ENCODE measurements at regions not wholly inside any gene's neighbourhood (a gene's known extent, or its start where the extent isn't known, plus 50 kb on each side); places are given as distances from the start of the nearest gene placed in this dataset.
"Not testable (repeated sequence)": the region's sequence is repeated elsewhere in the genome, so short reads cannot be mapped to it uniquely, and the experiment has no call there.

DNA sequence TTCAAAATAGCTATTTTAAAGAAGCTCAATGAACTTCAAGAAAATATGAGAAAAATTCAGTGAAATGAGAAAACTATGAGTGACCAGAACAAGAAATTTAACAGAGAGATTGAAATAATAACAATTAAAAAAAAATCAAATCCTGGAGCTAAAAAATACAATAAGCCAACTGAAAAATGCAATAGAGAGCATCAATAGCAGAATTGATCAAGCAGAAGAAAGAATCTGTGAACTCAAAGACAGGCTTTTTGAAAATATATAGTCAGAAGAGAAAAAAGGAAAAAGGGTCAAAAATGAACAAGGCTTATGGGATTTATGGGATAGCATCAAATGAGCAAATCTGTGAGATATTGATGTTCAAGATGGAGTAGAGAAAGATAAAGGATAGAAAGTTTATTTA, 133.0 kb downstream of the OTUD1 start:
- Mint-ChIP-seq H3K9me3 (peaks cover 31% of the 10 kb centered on the region), H3K36me3 (ENCODE audit: low read depth) (peaks cover 4% of the 10 kb centered on the region), H3K27me3 (peaks cover 2% of the 10 kb centered on the region), H3K27ac (no peak overlapping the region), H3K4me1 (ENCODE audit: low read depth) (no peaks in the 10 kb centered on the region), H3K4me3 (no peak overlapping the region)
- intact Hi-C loops (cut with micrococcal nuclease), result loop anchor here (10.0 kb wide), 1 partner anchor 63 kb away; no protein-coding TSS in a partner anchor

DNA sequence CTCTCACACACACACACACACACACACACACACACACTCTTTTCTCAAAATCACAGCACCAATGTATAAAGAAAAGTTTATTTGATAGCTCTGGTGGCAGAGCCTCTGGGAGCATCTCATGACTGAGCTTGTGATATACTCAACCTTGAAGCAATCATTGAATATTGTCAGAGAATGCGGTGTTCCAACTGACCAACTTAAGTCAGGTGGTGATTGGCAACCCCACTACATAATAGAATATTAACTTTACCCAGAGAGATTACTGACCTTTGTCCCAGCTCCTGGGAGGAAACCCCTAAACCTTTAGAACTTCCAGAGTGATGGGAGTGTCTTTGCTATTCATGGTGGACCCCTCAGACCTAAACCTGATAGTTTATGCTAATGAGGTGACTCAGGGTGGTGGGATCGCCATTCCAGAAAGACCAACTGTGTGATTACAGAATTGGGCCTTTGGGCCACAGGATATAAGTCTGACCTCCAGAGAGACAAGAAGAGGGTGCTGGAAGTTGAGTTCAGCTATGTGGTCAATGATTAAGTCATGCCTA, 143.1 kb downstream of the OTUD1 start:
- Mint-ChIP-seq H3K4me3 (no peak overlapping the region), H3K27me3 (peaks cover 1% of the 10 kb centered on the region), H3K27ac (no peak overlapping the region), H3K36me3 (ENCODE audit: low read depth) (no peaks in the 10 kb centered on the region), H3K9me3 (no peaks in the 10 kb centered on the region), H3K4me1 (ENCODE audit: low read depth) (no peaks in the 10 kb centered on the region)
- intact Hi-C loops (cut with micrococcal nuclease), result no loop called here

DNA sequence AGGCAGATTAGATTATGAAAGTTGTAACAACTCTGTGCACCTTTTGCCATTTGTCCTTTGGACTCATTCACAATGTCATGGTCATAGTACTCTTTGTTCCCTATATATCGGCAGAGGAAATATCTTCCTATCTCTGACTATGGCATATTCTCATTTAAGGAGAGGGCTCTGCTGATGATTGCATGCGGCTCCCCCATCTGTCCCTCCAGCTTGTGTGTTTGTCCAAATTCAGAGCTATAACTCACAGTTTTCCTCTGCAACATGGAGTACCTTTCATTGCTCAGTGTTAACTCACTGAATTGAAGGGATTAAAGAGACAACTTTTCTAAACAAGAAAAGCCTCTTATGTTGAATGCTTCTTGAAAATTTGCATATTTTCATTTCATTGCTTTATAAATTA, 145.5 kb downstream of the OTUD1 start:
- peaks cover 1% of the 10 kb centered on the region for H3K27me3 Mint-ChIP-seq

DNA sequence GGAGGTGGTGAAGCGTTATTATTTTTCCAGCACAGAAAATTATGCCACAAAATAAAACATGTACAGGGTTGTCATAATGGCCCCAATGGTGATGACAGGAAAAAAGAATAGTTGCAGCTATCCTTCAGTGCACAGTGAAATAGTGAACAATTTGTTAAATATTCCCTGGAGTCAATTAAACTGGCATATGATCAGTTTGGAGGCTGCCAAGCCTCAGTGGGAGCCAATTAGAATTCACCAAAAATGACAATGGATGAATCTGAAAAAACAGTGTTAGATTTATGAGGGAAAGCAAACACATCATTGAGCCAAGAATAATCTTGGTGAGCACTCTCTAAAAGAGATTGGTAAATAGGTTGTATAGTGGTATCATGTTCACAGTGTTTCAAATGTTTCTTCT, 146.3 kb downstream of the OTUD1 start:
- Mint-ChIP-seq H3K4me3 (no peak overlapping the region), H3K4me1 (ENCODE audit: low read depth) (no peaks in the 10 kb centered on the region), H3K27me3 (peaks cover 1% of the 10 kb centered on the region), H3K9me3 (no peaks in the 10 kb centered on the region), H3K36me3 (ENCODE audit: low read depth) (no peaks in the 10 kb centered on the region), H3K27ac (no peak overlapping the region)
- intact Hi-C loops (cut with micrococcal nuclease), result no loop called here

More for the DNA sequence above, 145.5 kb downstream of the OTUD1 start:
- Mint-ChIP-seq H3K36me3 (ENCODE audit: low read depth) (no peaks in the 10 kb centered on the region), H3K4me3 (no peak overlapping the region), H3K4me1 (ENCODE audit: low read depth) (no peaks in the 10 kb centered on the region), H3K27ac (no peak overlapping the region), H3K9me3 (no peaks in the 10 kb centered on the region)
- intact Hi-C loops (cut with micrococcal nuclease), result no loop called here

DNA sequence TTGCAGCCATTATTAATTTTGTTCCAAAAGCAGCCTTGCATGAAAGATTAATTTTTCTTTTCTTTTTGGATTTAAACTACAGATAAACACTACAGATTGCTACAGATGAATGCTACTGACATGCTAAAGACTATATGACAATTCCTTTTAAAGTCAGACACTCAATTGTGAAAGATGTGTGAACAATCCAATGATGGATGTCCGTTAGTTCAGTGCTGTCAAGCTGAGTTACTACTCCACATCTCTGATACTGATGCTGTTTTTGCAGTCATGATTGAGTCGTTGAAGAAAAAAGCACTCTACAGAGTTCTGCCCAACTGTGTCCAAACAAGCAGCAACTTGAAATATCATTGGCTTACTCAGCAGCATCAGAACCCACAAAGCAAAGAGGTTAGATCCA, 146.8 kb downstream of the OTUD1 start:
- H3K9me3 Mint-ChIP-seq, result no peaks in the 10 kb centered on the region
- H3K27me3 Mint-ChIP-seq, result peaks cover 1% of the 10 kb centered on the region
- H3K4me1 Mint-ChIP-seq (ENCODE audit: low read depth), result no peaks in the 10 kb centered on the region
- intact Hi-C loops (cut with micrococcal nuclease), result no loop called here
- H3K4me3 Mint-ChIP-seq, result no peak overlapping the region
- H3K36me3 Mint-ChIP-seq (ENCODE audit: low read depth), result no peaks in the 10 kb centered on the region
- no peak overlapping the region for H3K27ac Mint-ChIP-seq

DNA sequence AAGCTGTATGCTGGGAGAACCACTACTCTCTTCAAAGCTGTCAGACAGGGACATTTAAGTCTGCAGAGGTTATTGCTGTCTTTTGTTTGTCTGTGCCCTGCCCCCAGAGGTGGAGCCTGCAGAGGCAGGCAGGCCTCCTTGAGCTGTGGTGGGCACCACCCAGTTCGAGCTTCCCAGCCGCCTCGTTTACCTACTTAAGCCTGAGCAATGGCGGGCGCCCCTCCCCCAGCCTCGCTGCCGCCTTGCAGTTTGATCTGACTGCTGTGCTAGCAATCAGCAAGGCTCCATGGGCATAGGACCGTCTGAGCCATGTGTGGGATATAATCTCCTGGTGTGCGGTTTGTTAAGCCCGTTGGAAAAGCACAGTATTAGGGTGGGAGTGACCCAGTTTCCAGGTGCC, 156.4 kb downstream of the OTUD1 start:
- H3K4me1 Mint-ChIP-seq (ENCODE audit: low read depth); intact Hi-C loops (cut with micrococcal nuclease); H3K36me3 Mint-ChIP-seq (ENCODE audit: low read depth); H3K27ac Mint-ChIP-seq; H3K27me3 Mint-ChIP-seq; H3K4me3 Mint-ChIP-seq: not testable (repeated sequence)
- H3K9me3 Mint-ChIP-seq, result peaks cover 59% of the 10 kb centered on the region

DNA sequence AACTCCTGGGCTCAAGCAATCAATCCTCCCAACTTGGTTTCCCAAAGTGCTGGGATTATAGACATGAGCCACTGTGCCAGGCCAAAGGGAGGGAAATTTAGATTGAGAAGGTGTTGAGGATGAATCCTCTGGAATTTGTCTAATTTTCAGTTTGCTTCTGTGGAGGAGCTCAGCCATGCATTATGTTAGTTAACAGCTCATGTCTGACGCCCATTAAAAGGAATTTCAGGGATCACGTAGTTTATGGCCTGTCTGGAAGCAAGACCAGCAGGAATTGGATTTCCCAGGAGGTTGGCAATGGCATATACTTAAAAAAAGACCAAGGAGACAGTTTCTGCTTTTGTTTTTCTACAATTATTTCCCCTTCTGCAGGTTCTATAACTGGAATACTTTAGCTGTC, 165.7 kb downstream of the OTUD1 start:
- no peaks in the 10 kb centered on the region for H3K4me1 Mint-ChIP-seq (ENCODE audit: low read depth)

DNA sequence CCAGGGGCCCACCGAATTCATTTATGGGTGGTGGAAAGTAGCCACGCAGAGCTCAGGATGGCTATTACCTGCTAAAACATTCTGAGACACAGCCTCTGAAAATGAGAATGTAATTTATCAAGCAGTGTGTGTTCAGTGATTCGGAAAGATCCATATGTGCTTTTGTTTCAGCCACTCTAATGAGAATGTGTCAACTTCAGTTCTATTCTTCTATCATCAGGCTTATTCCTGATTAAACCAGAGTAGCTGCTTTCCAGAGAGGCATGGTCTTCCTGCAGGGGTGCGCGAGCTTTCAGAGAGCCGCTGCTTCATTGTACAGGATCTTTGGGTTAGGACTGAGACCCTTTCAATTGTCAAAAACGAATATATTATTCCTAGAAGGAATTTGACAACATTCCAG, 167.6 kb downstream of the OTUD1 start:
- no peak overlapping the region for H3K4me3 Mint-ChIP-seq
- H3K9me3 Mint-ChIP-seq, result no peaks in the 10 kb centered on the region
- intact Hi-C loops (cut with micrococcal nuclease), result no loop called here
- H3K36me3 Mint-ChIP-seq (ENCODE audit: low read depth), result no peaks in the 10 kb centered on the region
- H3K4me1 Mint-ChIP-seq (ENCODE audit: low read depth), result no peaks in the 10 kb centered on the region
- H3K27ac Mint-ChIP-seq, result no peak overlapping the region
- H3K27me3 Mint-ChIP-seq, result no peaks in the 10 kb centered on the region

More for the DNA sequence above, 165.7 kb downstream of the OTUD1 start:
- Mint-ChIP-seq H3K9me3 (no peaks in the 10 kb centered on the region), H3K4me3 (no peak overlapping the region), H3K27me3 (no peaks in the 10 kb centered on the region), H3K36me3 (ENCODE audit: low read depth) (no peaks in the 10 kb centered on the region), H3K27ac (no peak overlapping the region)
- intact Hi-C loops (cut with micrococcal nuclease), result no loop called here

DNA sequence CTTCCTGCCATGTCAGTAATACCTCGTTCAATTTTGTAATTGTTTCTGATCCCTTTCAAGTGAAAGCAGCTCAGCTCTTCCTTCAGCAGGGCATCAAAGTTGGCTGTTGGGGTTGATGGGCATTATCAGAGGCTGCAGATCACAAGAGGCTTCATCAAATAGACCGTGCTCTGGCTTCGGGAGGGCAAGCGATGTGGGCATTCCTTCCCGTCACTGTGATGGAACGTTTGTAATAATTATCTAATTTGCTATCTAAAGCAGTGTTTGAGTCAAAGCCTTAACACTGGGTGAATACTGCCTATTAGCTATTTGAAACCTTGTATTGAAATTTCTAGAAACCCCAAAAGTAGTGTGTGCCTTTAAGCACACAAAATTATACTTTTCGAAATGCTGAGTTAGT, 170.1 kb downstream of the OTUD1 start:
- Mint-ChIP-seq H3K4me1 (ENCODE audit: low read depth) (no peaks in the 10 kb centered on the region), H3K36me3 (ENCODE audit: low read depth) (no peaks in the 10 kb centered on the region), H3K27me3 (no peaks in the 10 kb centered on the region), H3K4me3 (no peak overlapping the region), H3K9me3 (no peaks in the 10 kb centered on the region), H3K27ac (no peak overlapping the region)
- intact Hi-C loops (cut with micrococcal nuclease), result no loop called here

DNA sequence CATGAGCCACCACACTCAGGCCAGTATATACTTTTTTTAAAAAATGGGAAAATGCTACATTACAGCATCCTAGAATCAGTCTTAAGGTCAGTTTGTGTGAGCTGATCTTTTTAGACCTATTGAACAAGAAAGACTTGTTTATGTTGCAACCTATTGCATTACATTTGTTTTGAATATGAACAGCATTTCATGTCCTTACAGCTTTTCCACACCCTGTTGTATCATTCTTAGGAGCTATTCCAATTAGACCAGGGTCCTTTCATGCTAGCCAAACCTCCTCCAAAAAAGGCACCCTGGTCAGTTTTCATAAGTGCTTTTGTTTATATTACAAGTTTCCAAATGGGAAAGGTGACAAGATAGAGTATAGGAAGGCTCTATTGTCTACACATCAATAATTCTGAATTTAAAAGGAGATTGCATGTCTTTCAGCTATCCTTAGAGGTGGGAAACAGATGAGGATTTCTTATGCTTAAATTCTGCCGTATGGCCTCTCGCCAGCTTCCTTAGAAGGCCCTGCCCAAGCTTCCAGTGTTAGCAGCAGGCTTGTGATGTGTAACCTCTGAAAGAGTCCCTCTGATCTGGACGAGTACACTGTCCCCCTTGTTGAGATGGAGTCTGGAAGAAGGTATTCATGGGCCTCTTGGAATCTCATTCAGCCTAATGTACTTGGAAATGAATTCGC, 171.9 kb downstream of the OTUD1 start:
- Mint-ChIP-seq H3K27me3 (no peaks in the 10 kb centered on the region), H3K36me3 (ENCODE audit: low read depth) (no peaks in the 10 kb centered on the region), H3K27ac (no peak overlapping the region), H3K4me1 (ENCODE audit: low read depth) (peaks cover 7% of the 10 kb centered on the region), H3K4me3 (no peak overlapping the region), H3K9me3 (no peaks in the 10 kb centered on the region)
- intact Hi-C loops (cut with micrococcal nuclease), result no loop called here

DNA sequence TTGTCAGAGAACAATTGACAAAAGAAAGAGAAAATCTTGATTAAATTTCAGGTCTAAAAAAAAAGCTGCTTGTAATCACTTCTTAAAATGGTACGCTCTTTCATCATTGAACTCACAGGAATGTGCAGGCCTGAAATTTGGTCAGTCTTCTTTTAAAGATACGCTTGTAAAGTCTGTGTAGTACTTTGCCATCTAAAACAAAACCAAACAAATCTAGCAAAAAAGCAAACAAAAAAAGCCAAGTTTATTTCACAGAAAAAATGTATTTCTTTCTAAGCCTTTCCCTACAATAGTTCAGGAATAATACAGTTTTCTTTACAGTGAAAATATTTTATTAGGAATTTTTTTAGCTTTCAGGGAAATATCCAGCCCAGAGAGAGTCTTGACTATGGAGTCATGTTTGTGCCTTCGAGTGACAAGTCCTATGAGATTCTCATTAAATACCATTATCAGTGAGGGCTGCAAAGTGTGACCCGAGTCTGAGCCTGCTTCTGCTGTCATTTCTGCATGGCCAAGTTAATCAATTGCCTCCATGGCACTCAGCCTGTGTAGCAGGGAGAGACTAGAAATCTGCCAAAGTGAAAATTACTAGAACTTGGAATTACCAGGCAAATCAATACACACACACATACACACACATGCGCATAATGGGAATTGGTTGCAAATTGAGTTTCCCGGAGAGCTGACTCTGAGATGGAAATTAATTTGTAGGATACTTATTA, 172.6 kb downstream of the OTUD1 start:
- Mint-ChIP-seq H3K36me3 (ENCODE audit: low read depth) (no peaks in the 10 kb centered on the region), H3K4me3 (no peak overlapping the region), H3K9me3 (no peaks in the 10 kb centered on the region), H3K27ac (no peak overlapping the region), H3K4me1 (ENCODE audit: low read depth) (peaks cover 7% of the 10 kb centered on the region), H3K27me3 (no peaks in the 10 kb centered on the region)
- intact Hi-C loops (cut with micrococcal nuclease), result no loop called here

DNA sequence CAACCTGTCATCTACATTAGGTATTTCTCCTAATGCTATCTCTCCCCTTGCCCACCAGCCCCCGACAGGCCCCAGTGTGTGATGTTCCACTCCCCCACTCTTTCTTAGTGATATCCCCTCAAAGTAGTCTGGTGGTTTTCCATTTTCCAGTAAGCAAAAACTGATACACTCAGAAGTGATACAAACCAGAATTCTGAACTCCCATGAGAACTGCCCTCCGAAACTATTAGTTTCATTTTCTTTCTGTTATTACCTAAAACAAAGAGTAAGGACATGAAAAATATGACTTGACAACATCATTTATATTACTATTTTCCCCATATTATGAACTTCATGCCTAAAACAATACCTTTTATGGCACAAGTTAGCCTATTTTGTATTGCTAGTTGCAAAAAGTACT, 175.0 kb downstream of the OTUD1 start:
- no peak overlapping the region for H3K27ac Mint-ChIP-seq
- H3K36me3 Mint-ChIP-seq (ENCODE audit: low read depth), result no peaks in the 10 kb centered on the region
- no peaks in the 10 kb centered on the region for H3K27me3 Mint-ChIP-seq
- intact Hi-C loops (cut with micrococcal nuclease), result no loop called here
- H3K4me1 Mint-ChIP-seq (ENCODE audit: low read depth), result peaks cover 7% of the 10 kb centered on the region
- no peak overlapping the region for H3K4me3 Mint-ChIP-seq
- no peaks in the 10 kb centered on the region for H3K9me3 Mint-ChIP-seq

DNA sequence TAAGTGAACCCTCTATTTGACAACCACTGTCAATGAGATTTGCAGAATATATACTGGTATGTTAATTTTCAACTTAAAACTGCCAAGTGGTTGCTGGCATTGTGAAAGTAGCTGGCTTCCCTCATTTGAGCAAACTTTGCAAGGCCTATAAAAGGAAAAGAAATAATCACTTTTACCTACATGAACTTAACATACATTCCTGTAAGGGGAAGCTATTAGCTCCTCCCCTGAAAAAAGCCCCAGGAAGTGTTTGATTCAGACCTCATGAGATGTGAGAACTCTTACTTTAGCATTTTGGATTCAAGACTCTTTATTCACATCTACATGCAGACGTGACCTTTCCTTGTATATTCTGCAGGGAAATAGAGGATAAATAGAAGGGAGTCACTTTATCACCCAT, 175.6 kb downstream of the OTUD1 start:
- H3K27me3 Mint-ChIP-seq, result no peaks in the 10 kb centered on the region
- no peak overlapping the region for H3K27ac Mint-ChIP-seq
- H3K4me1 Mint-ChIP-seq (ENCODE audit: low read depth), result peaks cover 7% of the 10 kb centered on the region
- H3K36me3 Mint-ChIP-seq (ENCODE audit: low read depth), result no peaks in the 10 kb centered on the region
- intact Hi-C loops (cut with micrococcal nuclease), result no loop called here
- no peaks in the 10 kb centered on the region for H3K9me3 Mint-ChIP-seq
- H3K4me3 Mint-ChIP-seq, result no peak overlapping the region

DNA sequence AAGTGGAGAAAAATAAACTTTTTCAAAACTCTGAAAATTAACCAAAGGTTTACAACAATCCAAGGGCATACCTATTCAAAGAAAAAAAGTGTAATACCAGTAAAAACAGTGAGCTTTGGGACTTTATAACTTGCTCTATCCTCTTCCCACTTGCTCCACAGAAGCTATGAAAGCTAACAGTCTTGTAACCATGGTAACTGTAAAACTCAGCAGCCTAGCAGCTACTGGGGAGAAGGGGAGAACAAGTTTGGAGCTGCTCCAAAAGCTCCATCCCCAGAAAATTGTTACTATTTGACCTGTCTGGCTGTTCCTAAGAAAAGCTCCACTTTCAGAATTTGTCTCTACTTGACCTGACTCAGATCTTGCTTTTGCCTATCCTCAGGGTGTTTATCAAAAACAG, 191.5 kb downstream of the OTUD1 start:
- intact Hi-C loops (cut with micrococcal nuclease), result loop anchor here (10.0 kb wide), 1 partner anchor 56 kb away; no protein-coding TSS in a partner anchor
- Mint-ChIP-seq H3K27me3 (peaks cover 8% of the 10 kb centered on the region), H3K36me3 (ENCODE audit: low read depth) (no peaks in the 10 kb centered on the region), H3K9me3 (no peaks in the 10 kb centered on the region), H3K4me3 (no peak overlapping the region), H3K4me1 (ENCODE audit: low read depth) (no peaks in the 10 kb centered on the region), H3K27ac (no peak overlapping the region)

All from dendritic cell treated with granulocyte-macrophage colony-stimulating factor and Interleukin-4, amounts not matched to agents 40 ng/mL and 50 ng/mL, for 4 days (primary cell).